ENCODE measurements at regions not wholly inside any gene's neighbourhood (a gene's known extent, or its start where the extent isn't known, plus 50 kb on each side); places are given as distances from the start of the nearest gene placed in this dataset.

DNA sequence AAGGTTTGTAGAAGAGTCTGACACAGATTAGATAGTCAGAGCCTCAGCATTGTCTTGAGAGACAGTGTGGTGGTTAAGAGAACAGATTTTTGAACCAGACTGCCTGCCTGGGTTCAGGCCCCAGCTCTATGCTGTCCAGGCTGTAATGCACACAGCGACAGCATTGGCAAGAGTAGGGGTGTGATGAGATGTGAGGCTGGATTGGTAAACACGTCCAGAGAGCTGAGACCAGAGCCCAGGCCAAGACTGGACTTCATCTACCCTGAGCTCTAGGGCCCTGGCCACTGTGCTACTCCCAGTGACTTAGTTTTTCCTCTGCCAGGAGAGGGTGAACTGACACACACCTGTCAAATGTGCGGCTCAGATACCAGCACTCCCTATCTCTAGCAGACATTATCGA, 360.4 kb downstream of the RPS24 start:
- TF ChIP-seq FOXP2 (optimal IDR thresholded peaks at IDR 0.05; ENCODE audit: borderline replicate concordance, extremely low read depth, extremely low read length, insufficient read depth) (no peak), POLR2AphosphoS5 (IDR thresholded peaks at IDR 0.05; ENCODE audit: low read depth, low read length) (no peak), TAF1 (IDR thresholded peaks at IDR 0.05; ENCODE audit: borderline replicate concordance, insufficient read depth, low read length) (no peak), SIN3A (IDR thresholded peaks at IDR 0.05; ENCODE audit: borderline replicate concordance, insufficient read depth, low read length) (no peak)
- TF ChIP-seq, protein P1, sequence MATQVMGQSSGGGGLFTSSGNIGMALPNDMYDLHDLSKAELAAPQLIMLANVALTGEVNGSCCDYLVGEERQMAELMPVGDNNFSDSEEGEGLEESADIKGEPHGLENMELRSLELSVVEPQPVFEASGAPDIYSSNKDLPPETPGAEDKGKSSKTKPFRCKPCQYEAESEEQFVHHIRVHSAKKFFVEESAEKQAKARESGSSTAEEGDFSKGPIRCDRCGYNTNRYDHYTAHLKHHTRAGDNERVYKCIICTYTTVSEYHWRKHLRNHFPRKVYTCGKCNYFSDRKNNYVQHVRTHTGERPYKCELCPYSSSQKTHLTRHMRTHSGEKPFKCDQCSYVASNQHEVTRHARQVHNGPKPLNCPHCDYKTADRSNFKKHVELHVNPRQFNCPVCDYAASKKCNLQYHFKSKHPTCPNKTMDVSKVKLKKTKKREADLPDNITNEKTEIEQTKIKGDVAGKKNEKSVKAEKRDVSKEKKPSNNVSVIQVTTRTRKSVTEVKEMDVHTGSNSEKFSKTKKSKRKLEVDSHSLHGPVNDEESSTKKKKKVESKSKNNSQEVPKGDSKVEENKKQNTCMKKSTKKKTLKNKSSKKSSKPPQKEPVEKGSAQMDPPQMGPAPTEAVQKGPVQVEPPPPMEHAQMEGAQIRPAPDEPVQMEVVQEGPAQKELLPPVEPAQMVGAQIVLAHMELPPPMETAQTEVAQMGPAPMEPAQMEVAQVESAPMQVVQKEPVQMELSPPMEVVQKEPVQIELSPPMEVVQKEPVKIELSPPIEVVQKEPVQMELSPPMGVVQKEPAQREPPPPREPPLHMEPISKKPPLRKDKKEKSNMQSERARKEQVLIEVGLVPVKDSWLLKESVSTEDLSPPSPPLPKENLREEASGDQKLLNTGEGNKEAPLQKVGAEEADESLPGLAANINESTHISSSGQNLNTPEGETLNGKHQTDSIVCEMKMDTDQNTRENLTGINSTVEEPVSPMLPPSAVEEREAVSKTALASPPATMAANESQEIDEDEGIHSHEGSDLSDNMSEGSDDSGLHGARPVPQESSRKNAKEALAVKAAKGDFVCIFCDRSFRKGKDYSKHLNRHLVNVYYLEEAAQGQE (IDR thresholded peaks at IDR 0.05; ENCODE audit: insufficient read depth in 1 of 2, low read depth in 2 of 2, low read length in 2 of 2), result no peak

DNA sequence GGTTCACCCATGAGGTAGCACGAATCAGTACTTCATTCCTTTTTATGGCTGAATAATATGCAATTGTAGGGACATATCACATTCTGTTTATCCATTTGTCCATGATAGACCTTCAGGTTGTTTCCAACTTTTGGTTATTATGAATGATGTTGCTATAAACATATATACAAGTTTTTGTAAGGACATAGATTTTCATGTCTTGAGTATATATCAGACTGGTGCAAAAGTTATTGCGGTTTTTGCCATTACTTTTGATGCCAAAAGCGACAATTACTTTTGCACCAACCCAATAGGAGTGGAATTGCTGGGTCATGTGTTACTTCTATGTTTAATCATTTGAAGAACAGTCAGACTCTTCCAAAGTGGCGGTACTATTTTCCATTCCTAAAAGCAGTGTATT, 361.5 kb downstream of the RPS24 start:
- TF ChIP-seq POLR2AphosphoS5 (IDR thresholded peaks at IDR 0.05; ENCODE audit: low read depth, low read length) (no peak), FOXP2 (optimal IDR thresholded peaks at IDR 0.05; ENCODE audit: borderline replicate concordance, extremely low read depth, extremely low read length, insufficient read depth) (no peak), TAF1 (IDR thresholded peaks at IDR 0.05; ENCODE audit: borderline replicate concordance, insufficient read depth, low read length) (no peak), SIN3A (IDR thresholded peaks at IDR 0.05; ENCODE audit: borderline replicate concordance, insufficient read depth, low read length) (no peak)
- TF ChIP-seq, protein P1 (IDR thresholded peaks at IDR 0.05; ENCODE audit: insufficient read depth in 1 of 2, low read depth in 2 of 2, low read length in 2 of 2), result no peak

GRCh38 chr10:78396754-78397153, 363.1 kb downstream of the RPS24 start:
- TF ChIP-seq POLR2AphosphoS5 (IDR thresholded peaks at IDR 0.05; ENCODE audit: low read depth, low read length) (no peak), FOXP2 (optimal IDR thresholded peaks at IDR 0.05; ENCODE audit: borderline replicate concordance, extremely low read depth, extremely low read length, insufficient read depth) (no peak)

- TF ChIP-seq SIN3A (IDR thresholded peaks at IDR 0.05; ENCODE audit: borderline replicate concordance, insufficient read depth, low read length) (no peak), FOXP2 (optimal IDR thresholded peaks at IDR 0.05; ENCODE audit: borderline replicate concordance, extremely low read depth, extremely low read length, insufficient read depth) (no peak), TAF1 (IDR thresholded peaks at IDR 0.05; ENCODE audit: borderline replicate concordance, insufficient read depth, low read length) (no peak), POLR2AphosphoS5 (IDR thresholded peaks at IDR 0.05; ENCODE audit: low read depth, low read length) (no peak)
- TF ChIP-seq, protein P1 (IDR thresholded peaks at IDR 0.05; ENCODE audit: insufficient read depth in 1 of 2, low read depth in 2 of 2, low read length in 2 of 2), result no peak
Measured at GRCh38 chr10:78397786-78398185, 364.1 kb downstream of the RPS24 start.

GRCh38 chr10:78398382-78398781, 364.7 kb downstream of the RPS24 start:
- no peak for TF ChIP-seq TAF1 (IDR thresholded peaks at IDR 0.05; ENCODE audit: borderline replicate concordance, insufficient read depth, low read length)
- TF ChIP-seq POLR2AphosphoS5 (IDR thresholded peaks at IDR 0.05; ENCODE audit: low read depth, low read length), result no peak
- no peak for TF ChIP-seq FOXP2 (optimal IDR thresholded peaks at IDR 0.05; ENCODE audit: borderline replicate concordance, extremely low read depth, extremely low read length, insufficient read depth)
- TF ChIP-seq, protein P1 (IDR thresholded peaks at IDR 0.05; ENCODE audit: insufficient read depth in 1 of 2, low read depth in 2 of 2, low read length in 2 of 2), result no peak
- no peak for TF ChIP-seq SIN3A (IDR thresholded peaks at IDR 0.05; ENCODE audit: borderline replicate concordance, insufficient read depth, low read length)
